NCI-H69 (cell line): ENCODE measurements at regions not wholly inside any gene's neighbourhood (a gene's known extent, or its start where the extent isn't known, plus 50 kb on each side); places are given as distances from the start of the nearest gene placed in this dataset.
A peak's percentile ranks its signal among the peaks of the same experiment; 100 is the strongest.
"Not testable (repeated sequence)": the region's sequence is repeated elsewhere in the genome, so short reads cannot be mapped to it uniquely, and the experiment has no call there.

Experiments used
- DNase-seq: peaks from one replicate; lab custom pipeline; 2025; lab: John Stamatoyannopoulos, UW

GRCh38 chr16:64358291-64358690 lies 763.6 kb downstream of the CDH11 start:
- DNase-seq: no peak

GRCh38 chr16:64356267-64356666 lies 765.6 kb downstream of the CDH11 start:
- DNase-seq: no peak

- DNase-seq: no peak
Observed at GRCh38 chr16:64352246-64352645, 769.6 kb downstream of the CDH11 start.

DNA sequence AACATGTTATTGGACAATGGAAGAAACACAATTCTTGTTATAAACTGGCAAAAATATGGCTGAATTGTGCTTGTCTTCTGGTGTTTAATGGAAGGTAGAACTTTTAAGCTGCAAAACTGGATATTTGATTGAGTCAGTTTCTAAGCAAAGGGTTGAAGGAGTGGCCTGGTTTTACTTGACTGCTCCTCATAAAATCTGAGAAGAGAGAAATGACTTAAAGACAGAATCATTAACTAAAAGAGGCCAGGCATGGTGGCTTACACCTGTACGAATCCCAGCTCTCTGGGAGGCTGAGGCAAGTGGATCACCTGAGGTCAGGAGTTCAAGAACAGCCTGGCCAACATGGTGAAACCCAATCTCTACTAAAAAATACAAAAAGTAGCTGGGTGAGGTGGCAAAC lies 770.7 kb downstream of the CDH11 start:
- DNase-seq: no peak

DNA sequence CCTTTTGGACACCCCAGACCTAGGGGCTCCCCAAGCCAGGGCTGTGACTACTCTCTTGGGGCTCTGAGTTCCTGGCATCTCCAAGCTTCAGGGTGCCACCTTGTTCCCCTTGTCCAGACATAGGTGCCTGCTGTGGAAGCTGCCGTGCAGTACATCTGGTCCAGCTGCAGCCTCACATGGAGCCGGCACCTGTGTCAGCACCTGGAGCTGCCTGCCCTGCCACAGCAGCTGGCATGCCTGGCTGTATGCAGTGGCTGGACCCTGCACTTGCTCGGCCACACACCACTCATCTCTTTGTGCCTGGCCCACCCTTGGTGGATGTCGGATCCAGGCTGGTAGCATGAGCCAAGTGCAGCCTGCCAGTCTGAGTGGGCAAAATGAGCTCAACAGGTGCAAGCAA lies 775.8 kb downstream of the CDH11 start:
- DNase-seq: no peak

GRCh38 chr16:64345142-64345541 lies 776.7 kb downstream of the CDH11 start:
- no peak for DNase-seq

GRCh38 chr16:64343820-64344443 lies 777.9 kb downstream of the CDH11 start:
- DNase-seq: not testable (repeated sequence)

GRCh38 chr16:64343061-64343819 lies 778.6 kb downstream of the CDH11 start:
- DNase-seq: no peak

GRCh38 chr16:64341336-64341735 lies 780.5 kb downstream of the CDH11 start:
- DNase-seq: not testable (repeated sequence)

GRCh38 chr16:64339052-64339770 lies 782.7 kb downstream of the CDH11 start:
- DNase-seq: no peak

DNA sequence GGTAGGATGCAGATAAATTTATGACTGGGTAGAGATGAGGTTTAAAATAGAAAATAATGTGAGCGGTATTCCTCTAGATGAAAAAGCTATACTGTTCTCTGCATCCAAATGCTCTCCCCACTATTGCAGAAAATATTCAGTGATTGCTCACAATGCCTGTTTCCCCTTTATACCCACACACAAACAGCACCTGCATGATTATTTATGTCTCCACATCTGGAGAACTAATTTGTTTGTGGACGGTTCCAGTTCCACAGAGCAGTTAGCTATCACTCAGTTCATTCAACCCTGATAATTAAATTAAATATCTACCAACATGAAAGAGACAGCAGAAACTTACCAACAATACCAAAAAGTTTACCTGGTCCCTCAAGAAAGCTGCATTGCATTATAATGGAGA lies 800.0 kb downstream of the CDH11 start:
- no peak for DNase-seq

GRCh38 chr16:64321066-64321465 lies 800.8 kb downstream of the CDH11 start:
- DNase-seq: no peak

DNA sequence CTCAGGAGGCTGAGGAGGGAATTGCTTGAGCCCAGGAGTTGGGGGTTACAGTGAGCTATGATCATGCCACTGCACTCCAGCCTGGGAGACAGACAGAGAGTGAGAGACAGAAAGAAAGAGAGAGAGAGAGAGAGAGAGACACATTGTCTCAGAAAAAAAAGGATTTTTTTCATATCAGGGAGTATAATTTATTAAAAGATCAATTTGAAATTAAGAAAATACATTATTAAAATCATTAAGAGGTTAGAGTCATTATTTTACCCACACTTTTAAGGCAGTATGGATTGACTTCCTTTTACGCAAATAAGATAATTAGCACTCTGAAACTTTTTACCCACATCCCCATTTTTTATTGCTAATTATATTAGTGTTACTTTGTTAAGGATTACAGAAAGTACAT lies 804.3 kb downstream of the CDH11 start:
- DNase-seq: no peak

- DNase-seq: no peak
Observed at GRCh38 chr16:64313726-64314125, 808.1 kb downstream of the CDH11 start.

DNA sequence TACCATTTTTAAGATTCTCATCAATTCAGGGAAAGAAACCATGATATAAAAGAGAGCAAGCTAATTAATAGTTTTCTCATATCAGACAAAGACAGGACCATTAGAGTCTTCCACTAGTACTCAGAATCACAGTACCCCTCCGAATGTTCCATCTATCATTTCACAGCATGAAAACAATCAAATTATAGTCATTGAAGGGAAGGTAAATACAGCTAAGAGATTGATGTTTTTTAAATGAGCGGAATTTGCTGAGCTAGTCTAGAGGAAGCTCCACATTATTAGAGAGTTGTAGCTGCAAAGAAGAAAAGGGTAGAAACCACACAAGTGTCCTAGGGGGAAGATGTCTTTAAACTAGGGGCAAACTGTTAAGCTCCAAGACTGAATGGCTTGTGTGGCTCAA lies 808.9 kb downstream of the CDH11 start:
- DNase-seq: peak; percentile 86

DNA sequence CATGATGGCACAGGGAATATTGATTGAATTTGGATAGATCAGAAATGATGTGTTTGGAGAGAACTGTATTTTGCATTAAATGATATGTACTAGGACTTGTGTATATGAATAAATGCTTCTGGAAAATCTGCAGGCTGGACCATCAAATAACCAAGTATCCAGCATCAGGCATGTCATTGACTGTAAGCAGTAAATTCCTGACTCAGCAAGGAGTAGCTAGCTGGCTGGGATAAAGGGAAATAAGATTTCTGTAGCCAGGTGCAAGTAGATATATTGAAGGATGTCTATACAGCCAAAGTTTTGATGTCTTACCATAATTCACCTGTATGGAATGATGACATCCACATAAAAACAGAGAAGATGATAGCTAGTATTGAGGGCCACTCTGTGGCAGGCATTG lies 809.6 kb downstream of the CDH11 start:
- no peak for DNase-seq

- no peak for DNase-seq
Observed at GRCh38 chr16:64311241-64311640, 810.6 kb downstream of the CDH11 start.

- no peak for DNase-seq
Observed at GRCh38 chr16:64309398-64310110, 812.3 kb downstream of the CDH11 start.

- DNase-seq: no peak
Observed at GRCh38 chr16:64308721-64309120, 813.1 kb downstream of the CDH11 start.

DNA sequence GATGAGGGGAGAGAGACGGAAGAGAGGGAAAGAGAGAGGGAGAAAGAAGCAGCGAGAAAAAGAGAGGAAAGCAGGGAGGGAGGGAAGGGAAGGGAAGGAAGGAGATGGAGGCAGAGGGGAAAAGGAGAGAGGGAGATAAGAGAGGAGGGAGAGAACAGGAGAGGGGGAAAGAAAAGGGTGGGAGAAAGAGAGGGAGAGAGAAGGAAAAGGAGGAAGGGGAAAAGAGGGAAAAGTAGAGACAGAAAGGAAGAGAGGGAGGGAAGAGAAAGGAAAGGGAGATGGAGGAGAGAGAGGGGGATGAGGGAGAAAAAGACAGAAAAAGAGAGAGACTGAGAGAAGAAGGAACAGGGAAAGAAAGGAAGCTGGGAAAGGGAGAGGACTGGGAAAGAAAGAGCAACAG lies 814.4 kb downstream of the CDH11 start:
- DNase-seq: no peak

DNA sequence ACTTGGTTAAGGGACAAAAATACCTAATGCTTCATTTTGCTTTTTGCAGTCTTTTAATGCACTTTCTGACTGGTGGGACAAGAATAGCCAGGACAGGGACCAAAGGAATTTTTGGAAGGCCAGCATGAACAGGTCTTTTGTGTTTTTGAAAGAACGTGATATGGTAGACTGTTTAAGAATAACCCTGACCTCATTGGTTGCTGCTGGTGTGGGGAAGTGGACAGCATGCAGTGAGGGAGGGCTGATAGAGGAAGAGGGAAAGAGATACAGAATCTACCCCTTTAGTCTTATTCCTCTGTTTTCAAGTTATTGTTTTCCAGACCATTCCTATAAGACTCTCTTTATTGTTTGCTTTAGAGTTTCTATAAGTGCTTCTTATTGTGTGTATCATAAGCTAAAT lies 816.2 kb downstream of the CDH11 start:
- no peak for DNase-seq

GRCh38 chr16:64304951-64305350 lies 816.9 kb downstream of the CDH11 start:
- no peak for DNase-seq

- DNase-seq: peak; percentile 63
Observed at GRCh38 chr16:64304396-64304795, 817.5 kb downstream of the CDH11 start.
